Spleen (tissue), 7 donors: ENCODE measurements at regions not wholly inside any gene's neighbourhood (a gene's known extent, or its start where the extent isn't known, plus 50 kb on each side); places are given as distances from the start of the nearest gene placed in this dataset.

Source experiments
- CTCF ChIP-seq, 11 experiments: fragments of 200-600 bp in 7 of 11; fragments of 450-650 bp in 4 of 11; sonication (generic) in 4 of 11; IDR thresholded peaks in 8 of 11; conservative IDR thresholded peaks in 3 of 11; 1 replicate in 7 of 11; 2 replicates in 4 of 11; pipeline versions ENCODE4 v1.4.0 to v1.8.0; 2016 to 2021; ENCODE audit warnings: antibody characterized with exemption in 11 of 11, inconsistent platforms in 4 of 11, mild to moderate bottlenecking in 1 of 11
- POLR2A ChIP-seq, 3 donors: fragments of 450-650 bp; IDR thresholded peaks; one replicate each; pipeline ENCODE4 v1.5.1; 2017; ENCODE audit warnings: antibody characterized with exemption in 3 of 3, mild to moderate bottlenecking in 1 of 3
- donor health status: DM: no; HTN: no; CAD: no; lungs with moderate emphysema.
- donor health status: DM: no; HTN: no; CAD: no.
- donor health status: DM: no; HTN: no; CAD: no.

DNA sequence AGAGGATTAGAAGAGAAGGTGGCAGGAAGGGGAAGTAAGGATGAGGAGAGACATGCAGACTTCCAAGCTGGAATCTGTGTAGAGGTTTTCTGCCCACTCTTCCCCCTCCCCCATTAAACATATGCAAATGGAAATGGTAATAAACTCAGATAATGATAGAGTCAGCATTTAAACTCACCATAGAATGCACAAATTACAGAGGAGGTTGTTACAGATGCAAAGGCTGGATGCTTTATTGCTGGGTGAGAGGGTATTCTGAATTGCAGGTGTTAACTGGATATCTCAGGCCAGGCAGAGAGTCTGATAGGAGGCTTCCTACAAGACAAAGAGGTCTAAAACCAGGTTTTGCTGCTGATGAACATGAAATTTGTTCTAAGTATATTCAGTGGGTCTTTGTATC is 372.5 kb downstream of the SEC16B start:
- TF ChIP-seq CTCF (IDR thresholded peaks at IDR 0.05 in 8 of 11, conservative IDR thresholded peaks at IDR 0.05 in 3 of 11) (no peak), POLR2A (IDR thresholded peaks at IDR 0.05) (no peak)
